Nephron (organoid): ENCODE measurements at regions not wholly inside any gene's neighbourhood (a gene's known extent, or its start where the extent isn't known, plus 50 kb on each side); places are given as distances from the start of the nearest gene placed in this dataset.
"Not testable (repeated sequence)": the region's sequence is repeated elsewhere in the genome, so short reads cannot be mapped to it uniquely, and the experiment has no call there.

ENCODE experiments used
- H3K27ac Mint-ChIP-seq, 3 experiments: 2 replicates each; pipeline ENCODE4 v1.8.0; 2020; ENCODE audit warnings: mixed read lengths in 3 of 3, mild to moderate bottlenecking in 2 of 3, moderate library complexity in 1 of 3
- H3K27me3 Mint-ChIP-seq: 2 replicates; pipeline ENCODE4 v1.8.0; 2021; ENCODE audit warnings: low read depth, mild to moderate bottlenecking, moderate library complexity, mixed read lengths
- H3K36me3 Mint-ChIP-seq: 2 replicates; pipeline ENCODE4 v1.8.0; 2020; ENCODE audit warnings: low read depth, mixed read lengths
- H3K4me1 Mint-ChIP-seq: 2 replicates; pipeline ENCODE4 v1.8.0; 2020; ENCODE audit warnings: mixed read lengths
- H3K4me3 Mint-ChIP-seq, 3 experiments: 2 replicates each; pipeline ENCODE4 v1.8.0; 2020; ENCODE audit warnings: mild to moderate bottlenecking in 3 of 3, mixed read lengths in 3 of 3, moderate library complexity in 2 of 3
- H3K9me3 Mint-ChIP-seq: 2 replicates; pipeline ENCODE4 v1.8.0; 2020; ENCODE audit warnings: mixed read lengths
- TF ChIP-seq, protein P1 (sequence below), 3 experiments: fragments of 200-600 bp; sonication (generic); IDR thresholded peaks; one replicate each; pipeline ENCODE4 v1.5.0; 2021; ENCODE audit warnings: antibody characterized with exemption in 3 of 3; ENCODE audit not compliant: unreplicated experiment in 3 of 3

DNA sequence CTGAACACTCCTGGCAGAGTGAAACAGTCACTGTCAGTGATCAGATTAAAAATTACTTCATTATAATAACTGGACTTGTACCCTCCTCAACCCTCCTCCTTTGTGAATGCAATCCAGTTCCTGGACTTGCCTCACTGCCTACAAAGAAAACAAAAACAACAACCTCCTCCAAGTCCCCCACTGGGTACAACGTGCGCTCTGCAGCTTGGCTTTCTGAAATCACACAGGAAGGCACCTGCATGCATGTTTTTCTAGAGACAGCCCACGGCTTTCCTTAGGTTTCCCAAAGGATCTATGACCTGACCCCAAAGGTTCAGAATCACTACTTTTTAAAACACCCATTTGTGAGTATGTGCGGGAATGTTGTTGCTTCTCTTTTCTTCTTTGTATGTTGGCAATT, 61.4 kb upstream of the TUBA3E start:
- Mint-ChIP-seq H3K27me3 (peaks cover 18% of the 10 kb centered on the region), H3K36me3 (no peaks in the 10 kb centered on the region), H3K9me3 (no peaks in the 10 kb centered on the region), H3K27ac (no peak overlapping the region), H3K4me3 (no peak overlapping the region), H3K4me1 (peaks cover 50% of the 10 kb centered on the region)
- TF ChIP-seq, protein P1, sequence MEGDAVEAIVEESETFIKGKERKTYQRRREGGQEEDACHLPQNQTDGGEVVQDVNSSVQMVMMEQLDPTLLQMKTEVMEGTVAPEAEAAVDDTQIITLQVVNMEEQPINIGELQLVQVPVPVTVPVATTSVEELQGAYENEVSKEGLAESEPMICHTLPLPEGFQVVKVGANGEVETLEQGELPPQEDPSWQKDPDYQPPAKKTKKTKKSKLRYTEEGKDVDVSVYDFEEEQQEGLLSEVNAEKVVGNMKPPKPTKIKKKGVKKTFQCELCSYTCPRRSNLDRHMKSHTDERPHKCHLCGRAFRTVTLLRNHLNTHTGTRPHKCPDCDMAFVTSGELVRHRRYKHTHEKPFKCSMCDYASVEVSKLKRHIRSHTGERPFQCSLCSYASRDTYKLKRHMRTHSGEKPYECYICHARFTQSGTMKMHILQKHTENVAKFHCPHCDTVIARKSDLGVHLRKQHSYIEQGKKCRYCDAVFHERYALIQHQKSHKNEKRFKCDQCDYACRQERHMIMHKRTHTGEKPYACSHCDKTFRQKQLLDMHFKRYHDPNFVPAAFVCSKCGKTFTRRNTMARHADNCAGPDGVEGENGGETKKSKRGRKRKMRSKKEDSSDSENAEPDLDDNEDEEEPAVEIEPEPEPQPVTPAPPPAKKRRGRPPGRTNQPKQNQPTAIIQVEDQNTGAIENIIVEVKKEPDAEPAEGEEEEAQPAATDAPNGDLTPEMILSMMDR (IDR thresholded peaks at IDR 0.05; ENCODE audit: unreplicated experiment in 3 of 3): no peak

DNA sequence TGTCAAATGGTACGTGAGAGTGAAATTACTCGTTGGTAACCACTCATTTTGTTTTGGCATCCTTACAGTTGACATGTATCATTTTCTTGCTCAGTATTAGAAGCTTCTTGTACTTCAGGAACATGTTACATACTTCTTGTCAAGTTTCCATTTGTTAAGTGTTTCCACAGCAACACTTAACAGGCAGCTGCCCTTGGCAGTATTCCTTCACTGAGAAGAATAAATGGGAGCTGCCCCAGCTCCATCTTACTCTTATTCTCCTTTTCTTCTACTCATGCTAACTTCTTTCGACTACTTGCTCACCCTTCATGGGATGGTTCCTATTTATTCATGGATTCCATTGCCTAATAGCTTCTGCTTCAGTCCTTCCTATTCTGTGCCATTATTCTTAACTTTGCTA, 60.1 kb upstream of the TUBA3E start:
- H3K27me3 Mint-ChIP-seq: peaks cover 22% of the 10 kb centered on the region
- no peak overlapping the region for H3K4me3 Mint-ChIP-seq
- H3K27ac Mint-ChIP-seq: no peak overlapping the region
- H3K36me3 Mint-ChIP-seq: no peaks in the 10 kb centered on the region
- no peaks in the 10 kb centered on the region for H3K9me3 Mint-ChIP-seq
- peaks cover 41% of the 10 kb centered on the region for H3K4me1 Mint-ChIP-seq
- TF ChIP-seq, protein P1 (IDR thresholded peaks at IDR 0.05; ENCODE audit: unreplicated experiment in 3 of 3): no peak

DNA sequence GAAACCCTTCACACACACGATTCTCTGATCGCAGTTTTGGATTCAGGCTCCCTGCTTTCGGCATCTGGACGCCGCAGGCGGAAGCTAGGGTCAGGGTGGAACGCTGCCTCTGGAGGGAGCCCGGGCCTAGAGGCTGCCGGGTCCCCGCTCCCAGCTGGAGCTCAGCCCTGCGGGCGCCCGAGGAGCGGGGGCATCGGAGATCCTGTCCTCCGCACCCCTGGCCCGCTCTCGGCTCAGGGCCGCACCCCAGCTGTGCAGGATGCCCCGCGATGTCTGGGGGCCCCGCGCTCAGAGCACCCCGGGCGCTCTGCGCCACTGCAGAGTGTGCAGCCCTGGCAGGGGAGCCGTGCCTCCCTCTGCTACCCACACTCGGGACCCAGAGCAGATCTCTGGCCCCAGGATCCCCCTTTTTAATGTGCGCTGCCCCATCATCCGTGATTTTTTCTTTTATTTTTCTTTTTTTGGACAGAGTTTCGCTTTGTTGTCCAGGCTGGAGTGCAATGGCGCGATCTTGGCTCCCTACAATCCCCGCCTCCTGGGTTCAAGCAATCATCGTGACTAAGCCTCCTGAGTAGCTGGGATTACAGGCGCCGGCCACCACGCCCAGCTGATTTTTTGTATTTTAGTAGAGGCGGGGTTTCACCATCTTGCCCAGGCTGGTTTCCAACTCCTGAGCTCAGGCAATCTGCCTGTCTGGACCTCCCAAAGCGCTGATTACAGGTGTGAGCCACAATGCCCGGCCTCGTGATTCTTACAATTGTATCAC, 54.8 kb upstream of the TUBA3E start:
- Mint-ChIP-seq H3K4me3 (no peak overlapping the region), H3K4me1 (no peaks in the 10 kb centered on the region), H3K27me3 (peaks cover 17% of the 10 kb centered on the region), H3K9me3 (no peaks in the 10 kb centered on the region), H3K36me3 (no peaks in the 10 kb centered on the region), H3K27ac (no peak overlapping the region)
- TF ChIP-seq, protein P1 (IDR thresholded peaks at IDR 0.05; ENCODE audit: unreplicated experiment in 3 of 3): no peak

DNA sequence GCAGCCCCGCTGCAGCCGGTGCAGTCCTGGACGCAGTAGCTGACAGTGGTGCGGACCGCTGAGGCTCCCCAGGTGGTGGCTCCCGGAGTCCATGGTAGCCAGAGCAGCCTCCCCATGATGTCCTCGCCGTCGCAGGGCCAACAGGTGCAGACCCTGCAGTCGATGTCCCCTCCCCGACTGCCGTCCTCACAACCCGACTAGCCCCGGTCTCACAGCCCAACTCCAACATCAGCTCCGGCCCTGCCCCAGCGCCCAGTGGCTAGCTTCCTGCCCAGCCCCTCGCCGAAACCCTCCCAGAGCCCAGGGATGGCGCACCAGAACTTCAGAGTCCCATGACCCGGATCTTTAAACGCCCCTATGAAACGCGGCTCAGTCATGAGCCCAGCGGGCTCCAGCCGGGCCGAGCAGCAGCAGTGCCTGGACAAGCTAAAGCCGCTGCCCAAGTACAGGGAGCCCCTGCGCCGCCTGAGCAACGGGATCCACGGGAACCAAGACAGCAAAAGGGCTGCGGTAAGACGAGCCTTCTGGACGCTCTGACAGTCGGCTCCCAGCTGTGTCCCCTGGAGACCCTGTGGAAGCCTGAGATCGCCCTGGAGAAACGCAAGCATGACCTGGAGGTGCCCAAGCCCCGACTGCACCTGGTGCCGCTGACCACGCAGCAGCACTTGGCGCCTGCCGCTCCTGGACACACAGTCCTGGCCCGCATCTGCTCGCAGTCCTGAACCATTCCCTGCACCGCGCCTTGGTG, 53.8 kb upstream of the TUBA3E start:
- Mint-ChIP-seq H3K27me3 (peaks cover 17% of the 10 kb centered on the region), H3K9me3 (no peaks in the 10 kb centered on the region), H3K27ac (no peak overlapping the region), H3K4me3 (no peak overlapping the region), H3K4me1 (no peaks in the 10 kb centered on the region), H3K36me3 (no peaks in the 10 kb centered on the region)
- TF ChIP-seq, protein P1 (IDR thresholded peaks at IDR 0.05; ENCODE audit: unreplicated experiment in 3 of 3): no peak

DNA sequence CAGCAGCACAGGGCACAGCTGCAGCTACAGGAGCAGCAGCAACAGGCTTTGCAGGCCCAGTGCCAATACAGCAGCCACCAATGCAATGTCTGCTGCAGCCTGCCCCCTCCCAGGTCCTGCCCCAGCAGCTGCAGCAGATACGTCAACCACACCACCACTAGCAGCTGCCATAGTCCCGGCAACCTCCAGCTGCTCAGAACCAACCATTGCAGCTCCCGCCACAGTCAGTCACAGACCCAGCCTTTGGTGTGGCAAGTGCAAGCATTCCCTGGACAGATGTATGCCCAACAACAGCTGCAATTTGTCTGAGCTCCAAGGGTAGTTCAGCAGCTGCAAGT, 53.3 kb upstream of the TUBA3E start:
- TF ChIP-seq, protein P1 (IDR thresholded peaks at IDR 0.05; ENCODE audit: unreplicated experiment in 3 of 3): no peak
- H3K9me3 Mint-ChIP-seq: no peaks in the 10 kb centered on the region
- H3K36me3 Mint-ChIP-seq: no peaks in the 10 kb centered on the region
- H3K27me3 Mint-ChIP-seq: peaks cover 17% of the 10 kb centered on the region
- H3K4me3 Mint-ChIP-seq: no peak overlapping the region
- H3K27ac Mint-ChIP-seq: no peak overlapping the region
- no peaks in the 10 kb centered on the region for H3K4me1 Mint-ChIP-seq

DNA sequence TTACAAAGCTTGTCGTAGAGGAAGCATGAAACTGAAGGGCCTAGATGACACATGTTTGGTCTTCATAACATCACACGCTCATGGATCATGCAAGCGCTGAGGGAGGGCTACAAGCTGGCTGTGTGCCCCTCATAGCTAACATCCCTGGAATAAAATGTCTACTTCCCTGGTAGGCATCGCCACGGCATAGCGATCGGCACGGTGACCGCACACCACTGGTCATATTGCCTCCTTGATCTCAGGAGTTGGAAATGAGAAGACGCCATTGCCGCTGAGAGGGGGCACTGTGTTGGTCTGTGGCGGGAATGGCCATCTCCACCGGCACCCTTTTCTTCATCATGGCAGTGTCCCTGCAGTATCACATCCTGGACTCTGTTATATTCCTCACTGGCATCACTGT, 50.1 kb upstream of the TUBA3E start:
- not testable (repeated sequence) for H3K4me3 Mint-ChIP-seq, H3K27ac Mint-ChIP-seq, H3K36me3 Mint-ChIP-seq, H3K9me3 Mint-ChIP-seq, H3K4me1 Mint-ChIP-seq, H3K27me3 Mint-ChIP-seq
